CD4-positive, alpha-beta T cell treated with Interleukin-21 for 1 hour (primary cell): ENCODE measurements at regions not wholly inside any gene's neighbourhood (a gene's known extent, or its start where the extent isn't known, plus 50 kb on each side); places are given as distances from the start of the nearest gene placed in this dataset.

ENCODE experiments used
- DNase-seq: peaks from one replicate; pipeline ENCODE4 v3.0.0-alpha.2; 2020

- DNase-seq: no peak
Measured at GRCh38 chr6:20024978-20025377, 187.3 kb downstream of the MBOAT1 start.

GRCh38 chr6:20025681-20026080 lies 186.6 kb downstream of the MBOAT1 start:
- DNase-seq: no peak

- DNase-seq: no peak
Measured at GRCh38 chr6:20028143-20028542, 184.1 kb downstream of the MBOAT1 start.

DNA sequence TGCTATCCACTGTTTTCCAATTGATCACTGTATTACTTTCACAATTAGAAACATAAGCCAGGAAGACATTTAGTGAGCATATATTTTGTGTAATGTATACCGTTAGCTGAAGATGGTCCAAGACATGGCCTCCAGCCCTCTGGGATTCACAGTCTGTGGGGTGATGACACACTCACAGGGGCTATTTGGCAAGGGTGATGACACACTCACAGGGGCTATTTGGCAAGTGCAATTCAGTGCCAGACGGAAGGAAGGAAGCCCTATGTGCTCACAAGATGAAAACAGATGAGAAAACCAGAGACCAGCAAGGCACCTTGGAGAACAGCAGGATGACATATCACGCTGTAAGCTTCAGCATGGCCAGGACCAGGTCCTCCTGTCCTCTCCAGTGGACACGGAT lies 183.7 kb downstream of the MBOAT1 start:
- DNase-seq: no peak

DNA sequence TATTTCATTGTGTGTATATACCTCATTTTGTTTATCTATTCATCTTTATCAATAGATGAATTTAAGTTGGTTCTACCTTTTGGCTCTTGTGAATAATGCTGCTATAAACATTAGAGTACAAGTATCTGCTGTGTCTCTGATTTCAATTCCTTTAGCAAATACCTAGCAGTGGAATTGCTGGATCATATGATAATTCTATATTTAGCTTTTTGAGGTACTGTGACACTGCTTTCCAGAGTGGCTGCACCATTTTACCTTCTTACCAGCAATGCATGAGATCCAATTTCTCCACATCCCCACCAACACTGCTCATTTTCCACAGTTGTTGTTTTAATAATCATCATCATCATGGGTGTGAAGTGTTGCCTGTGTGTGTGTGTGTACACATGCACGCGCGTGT lies 182.3 kb downstream of the MBOAT1 start:
- no peak for DNase-seq

GRCh38 chr6:20031342-20031741 lies 180.9 kb downstream of the MBOAT1 start:
- DNase-seq: no peak

GRCh38 chr6:20033697-20034407 lies 178.4 kb downstream of the MBOAT1 start:
- DNase-seq: no peak

DNA sequence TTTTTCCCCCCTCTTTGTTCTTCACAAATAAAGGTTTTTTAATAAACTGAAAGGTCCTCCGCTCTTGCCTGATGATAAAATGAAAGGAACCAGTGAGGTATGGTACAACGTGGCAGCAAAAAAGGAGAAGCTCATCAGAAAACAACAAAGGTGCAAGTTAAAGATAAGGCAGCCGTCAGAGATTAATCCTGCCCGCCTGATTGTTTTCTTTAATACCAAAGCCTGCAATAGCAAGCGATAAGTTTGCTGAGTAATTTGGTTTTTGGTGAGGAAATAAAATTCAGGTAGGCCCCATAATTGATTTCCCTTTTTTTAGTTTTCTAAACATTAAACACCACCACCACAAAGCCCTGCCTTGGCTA lies 177.9 kb downstream of the MBOAT1 start:
- DNase-seq: no peak

DNA sequence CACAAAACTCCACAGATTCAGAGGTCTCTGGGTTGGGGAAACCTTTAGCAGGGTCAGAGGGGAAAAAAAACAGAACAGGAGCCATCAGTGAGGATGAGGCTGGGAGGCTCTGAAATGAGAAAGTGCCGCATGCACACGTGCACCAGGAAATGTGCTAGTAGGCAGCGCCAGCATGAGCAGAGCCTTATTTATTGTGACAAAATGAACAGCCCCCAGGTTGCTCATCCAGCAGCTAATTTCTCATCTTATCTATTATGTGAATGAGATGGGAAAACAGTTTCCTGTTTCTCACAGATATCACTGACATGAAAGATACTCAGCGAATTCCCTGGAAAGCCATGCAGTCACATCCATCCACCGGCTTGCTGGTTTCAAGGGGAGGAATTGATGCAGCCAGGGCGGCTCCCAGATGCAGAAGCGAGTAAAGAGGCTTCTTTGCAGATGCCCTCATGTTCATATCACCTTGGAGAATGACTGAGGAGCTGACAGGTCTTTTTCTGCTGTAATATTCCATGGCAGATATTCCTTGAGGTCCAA lies 176.1 kb downstream of the MBOAT1 start:
- DNase-seq: no peak

DNA sequence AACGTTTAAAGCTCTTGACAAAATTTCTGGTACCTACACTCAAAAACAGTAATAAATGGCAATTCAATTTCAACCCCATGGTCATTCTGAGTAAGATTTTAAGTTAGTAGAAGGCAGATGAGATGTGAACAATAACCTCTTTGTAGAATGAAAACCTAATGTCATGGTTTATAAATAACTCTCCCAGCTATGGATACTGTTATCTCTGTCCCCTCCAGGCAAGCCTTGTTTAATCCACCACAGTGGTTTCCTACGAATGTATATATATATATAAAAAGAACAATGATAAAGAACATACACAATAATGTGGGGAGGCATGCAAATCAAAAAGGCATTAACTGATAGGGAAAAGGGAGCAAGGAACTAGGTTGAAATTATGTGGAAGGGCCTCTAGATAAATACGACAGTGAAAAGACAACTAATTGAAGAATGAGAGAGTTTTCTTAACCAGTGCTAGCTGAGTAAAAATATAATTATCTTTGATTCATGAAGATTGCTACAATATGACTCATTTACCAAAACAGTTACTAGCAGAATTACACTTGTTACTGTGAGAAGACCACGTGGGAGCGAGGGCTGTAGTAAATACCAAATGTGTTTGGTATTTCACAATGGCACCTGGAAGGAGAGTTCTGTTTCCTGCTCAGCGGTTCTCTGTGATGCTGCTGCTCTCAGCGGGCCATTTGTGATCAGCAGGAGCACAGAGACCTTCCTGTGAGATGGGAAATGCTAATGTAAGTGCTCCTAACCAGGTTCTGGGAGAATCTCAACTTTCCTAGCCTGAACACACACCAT lies 173.7 kb downstream of the MBOAT1 start:
- no peak for DNase-seq

DNA sequence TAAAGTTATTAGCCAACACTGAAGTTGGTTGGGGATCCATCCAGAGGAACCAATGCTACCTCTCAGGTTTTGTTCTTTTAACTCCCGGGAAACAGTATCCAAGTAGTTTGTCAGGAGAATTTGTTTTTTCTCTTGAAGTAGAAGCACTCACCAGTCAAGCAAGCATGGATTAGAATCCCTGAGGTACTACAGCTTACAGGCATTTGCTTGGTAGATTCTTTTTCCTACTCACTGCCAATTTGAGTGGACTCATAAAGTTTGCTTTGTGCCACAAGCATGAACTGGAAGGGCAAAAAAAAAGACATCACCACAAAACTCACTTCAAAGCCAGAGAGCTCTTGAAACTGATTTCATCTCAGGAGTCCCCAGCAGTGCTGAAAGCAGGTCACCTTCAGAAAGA lies 167.4 kb downstream of the MBOAT1 start:
- DNase-seq: no peak
